HepG2 (cell line): ENCODE measurements at regions not wholly inside any gene's neighbourhood (a gene's known extent, or its start where the extent isn't known, plus 50 kb on each side); places are given as distances from the start of the nearest gene placed in this dataset.

Source experiments
- ATAC-seq: fragments of 200-7000 bp; cut with Tn5 transposase; 3 replicates; pipeline ENCODE4 v1.9.1; 2020; ENCODE audit warnings: mild to moderate bottlenecking, moderate library complexity
- BruUV-seq: library from RNA; stranded (reverse); fragments of 400-500 nt; replicated peaks from 2 replicates; lab custom pipeline; 2021; lab: Mats Ljungman, UMichigan
- CTCF ChIA-PET: fragments of 300-600 bp; formaldehyde crosslinking; extraction: SDS; loops from one replicate; lab custom pipeline; 2021; ENCODE audit warnings: low total read pairs, inconsistent platforms, low intra/inter-chr PET ratio; lab: Yijun Ruan, JAX
- POLR2A ChIA-PET: fragments of 350-600 bp; sonication (Branson Sonifier 250); formaldehyde crosslinking; loops from one replicate; lab custom pipeline; 2020; ENCODE audit warnings: antibody characterized with exemption, inconsistent platforms; lab: Yijun Ruan, JAX
- DNase-seq: peaks from one replicate; pipeline ENCODE4 v3.0.0-alpha.2; 2015; ENCODE audit warnings: low spot score
- FAIRE-seq: peaks from 3 replicates; lab custom pipeline; 2011; peaks lifted over from hg19 to GRCh38; lab: Jason Lieb, UNC
- H2AFZ ChIP-seq: one replicate; pipeline ENCODE4 v1.6.1; 2011; ENCODE audit warnings: low read length, inconsistent platforms
- H3K27ac ChIP-seq: fragments of 300-600 bp; 3 replicates; pipeline ENCODE4 v1.8.0; 2011; ENCODE audit warnings: mixed run types, mild to moderate bottlenecking, mixed read lengths, low read length, inconsistent platforms; ENCODE audit not compliant: insufficient read depth; ENCODE audit errors: extremely low read length
- H3K27me3 ChIP-seq, 2 experiments: fragments of 200-600 bp in 1 of 2; 2 replicates in 1 of 2; 3 replicates in 1 of 2; pipeline versions ENCODE4 v1.6.0 to v1.8.0; 2011; ENCODE audit warnings: low read length in 2 of 2, mild to moderate bottlenecking in 2 of 2, moderate library complexity in 2 of 2, inconsistent platforms in 1 of 2; ENCODE audit not compliant: insufficient read depth in 2 of 2, control insufficient read depth in 1 of 2
- H3K36me3 ChIP-seq, 2 experiments: fragments of 200-600 bp in 1 of 2; replicated peaks in 1 of 2; 2 replicates in 1 of 2; 3 replicates in 1 of 2; pipeline versions ENCODE4 v1.5.1 to v1.8.0; 2011; ENCODE audit warnings: low read length in 2 of 2, inconsistent platforms in 1 of 2; ENCODE audit not compliant: insufficient read depth in 2 of 2, control insufficient read depth in 1 of 2
- H3K4me1 ChIP-seq: 2 replicates; pipeline ENCODE4 v1.5.1; 2012; ENCODE audit warnings: low read length, inconsistent platforms; ENCODE audit not compliant: insufficient read depth
- H3K4me2 ChIP-seq: 2 replicates; pipeline ENCODE4 v1.6.0; 2011; ENCODE audit warnings: low read depth, low read length, inconsistent platforms
- H3K4me3 ChIP-seq, 3 experiments: fragments of 200-600 bp in 1 of 3; sonication (generic), shearing (Covaris generic) in 1 of 3; replicated peaks in 1 of 3; 2 replicates each; pipeline ENCODE4 v1.5.1; 2011 to 2016; ENCODE audit warnings: low read length in 3 of 3, inconsistent platforms in 2 of 3, low read depth in 2 of 3, mild to moderate bottlenecking in 2 of 3, control low read depth in 1 of 3, mixed read lengths in 1 of 3; ENCODE audit not compliant: insufficient read depth in 1 of 3
- H3K79me2 ChIP-seq: one replicate; pipeline ENCODE4 v1.6.1; 2011; ENCODE audit warnings: low read length, inconsistent platforms; ENCODE audit not compliant: insufficient read depth
- H3K9ac ChIP-seq: 2 replicates; pipeline ENCODE4 v1.6.0; 2011; ENCODE audit warnings: mild to moderate bottlenecking, low read depth, low read length, inconsistent platforms; ENCODE audit not compliant: insufficient read depth
- H3K9me3 ChIP-seq: 2 replicates; pipeline ENCODE4 v1.5.1; 2012; ENCODE audit warnings: mild to moderate bottlenecking, low read length
- H4K20me1 ChIP-seq: 2 replicates; pipeline ENCODE4 v1.6.0; 2011; ENCODE audit warnings: inconsistent platforms, mild to moderate bottlenecking, low read length, moderate library complexity; ENCODE audit not compliant: insufficient read depth
- EHMT2 ChIP-seq: fragments of 200-600 bp; sonication (generic); IDR thresholded peaks from 2 replicates; pipeline ENCODE4 v1.7.0; 2017; ENCODE audit warnings: antibody characterized with exemption, low read depth, low read length, borderline replicate concordance
- FOXK2 ChIP-seq: fragments of 450-650 bp; IDR thresholded peaks from 2 replicates; pipeline ENCODE4 v1.6.1; 2016
- HDAC2 ChIP-seq: sonication (generic); formaldehyde crosslinking; IDR thresholded peaks from 2 replicates; pipeline ENCODE4 v1.4.0; 2020; ENCODE audit warnings: missing genetic modification reagents
- IKZF1 ChIP-seq: fragments of 450-650 bp; IDR thresholded peaks from 2 replicates; pipeline ENCODE4 v1.7.1; 2016
- MAZ ChIP-seq, 2 experiments: sonication (generic) in 1 of 2; formaldehyde crosslinking in 1 of 2; IDR thresholded peaks; 2 replicates each; pipeline versions ENCODE4 v1.5.0 to v1.6.1; 2012 to 2020; ENCODE audit warnings: low read depth in 2 of 2, mild to moderate bottlenecking in 2 of 2, borderline replicate concordance in 1 of 2, improper control_type of control experiment in 1 of 2, low read length in 1 of 2, missing genetic modification reagents in 1 of 2, moderate library complexity in 1 of 2
- NONO ChIP-seq, 2 experiments: fragments of 450-650 bp in 1 of 2; sonication (generic) in 1 of 2; formaldehyde crosslinking in 1 of 2; IDR thresholded peaks in 1 of 2; conservative IDR thresholded peaks in 1 of 2; 2 replicates each; pipeline versions ENCODE4 v1.6.1 to v1.8.0; 2017 to 2022; ENCODE audit warnings: mild to moderate bottlenecking in 1 of 2, missing genetic modification reagents in 1 of 2, moderate library complexity in 1 of 2
- PHF21A ChIP-seq: sonication (generic); formaldehyde crosslinking; IDR thresholded peaks from 2 replicates; pipeline ENCODE4 v1.5.0; 2020; ENCODE audit warnings: mild to moderate bottlenecking, missing genetic modification reagents
- POLR2A ChIP-seq, 2 experiments: IDR thresholded peaks; 2 replicates each; pipeline ENCODE4 v1.6.1; 2011; ENCODE audit warnings: low read depth in 2 of 2, low read length in 2 of 2, mild to moderate bottlenecking in 1 of 2, moderate library complexity in 1 of 2; ENCODE audit not compliant: insufficient read depth in 1 of 2
- ZIK1 ChIP-seq: sonication (generic); formaldehyde crosslinking; IDR thresholded peaks from 2 replicates; pipeline ENCODE4 v1.5.0; 2020; ENCODE audit warnings: mild to moderate bottlenecking, low read depth, missing genetic modification reagents, borderline replicate concordance
- ZNF12 ChIP-seq: sonication (generic); formaldehyde crosslinking; IDR thresholded peaks from 2 replicates; pipeline ENCODE4 v1.5.0; 2020; ENCODE audit warnings: missing genetic modification reagents
- ZNF234 ChIP-seq: sonication (generic); formaldehyde crosslinking; conservative IDR thresholded peaks from 2 replicates; pipeline ENCODE4 v1.5.1; 2020; ENCODE audit warnings: mild to moderate bottlenecking, missing genetic modification reagents
- ZNF33A ChIP-seq: sonication (generic); formaldehyde crosslinking; IDR thresholded peaks from 2 replicates; pipeline ENCODE4 v1.5.1; 2020; ENCODE audit warnings: missing genetic modification reagents, mild to moderate bottlenecking, moderate library complexity, borderline replicate concordance
- ZNF367 ChIP-seq: sonication (generic); formaldehyde crosslinking; IDR thresholded peaks from 2 replicates; pipeline ENCODE4 v1.4.0; 2020; ENCODE audit warnings: missing genetic modification reagents, borderline replicate concordance
- ZNF432 ChIP-seq: sonication (generic); formaldehyde crosslinking; IDR thresholded peaks from 2 replicates; pipeline ENCODE4 v1.5.0; 2020; ENCODE audit warnings: missing genetic modification reagents, mild to moderate bottlenecking, borderline replicate concordance
- WGBS: methylation state at CpG from one replicate; pipeline ENCODE4 v1.1.6; 2017; ENCODE audit warnings: low lambda C conversion rate; 5-methylcytosine and 5-hydroxymethylcytosine counted together
- in situ Hi-C: cut with HindIII; loops from 2 replicates; pipeline ENCODE4 v1.10.0; 2017; ENCODE audit warnings: low pct_unique_long_range_greater_than_20kb; ENCODE audit not compliant: extremely low pct_ligation_motif_present
- intact Hi-C: fragments of 100-400 bp; cut with micrococcal nuclease; formaldehyde crosslinking; loops from one replicate; pipeline ENCODE4 v1.10.0; 2022; ENCODE audit not compliant: unreplicated experiment
- TF ChIP-seq, protein P1 (sequence below): sonication (generic); formaldehyde crosslinking; IDR thresholded peaks from 2 replicates; pipeline ENCODE4 v1.5.1; 2020; ENCODE audit warnings: mild to moderate bottlenecking, moderate library complexity, missing genetic modification reagents
- TF ChIP-seq, protein P2 (sequence below), 2 experiments: fragments of 450-650 bp in 1 of 2; sonication (generic) in 1 of 2; formaldehyde crosslinking; IDR thresholded peaks; 2 replicates each; pipeline versions ENCODE4 v1.5.0 to v1.8.0; 2020 to 2022; ENCODE audit warnings: mild to moderate bottlenecking in 1 of 2, missing genetic modification reagents in 1 of 2
- TF ChIP-seq, protein P3 (sequence below): sonication (generic); formaldehyde crosslinking; IDR thresholded peaks from 2 replicates; pipeline ENCODE4 v1.5.1; 2020; ENCODE audit warnings: missing genetic modification reagents, mild to moderate bottlenecking, borderline replicate concordance

DNA sequence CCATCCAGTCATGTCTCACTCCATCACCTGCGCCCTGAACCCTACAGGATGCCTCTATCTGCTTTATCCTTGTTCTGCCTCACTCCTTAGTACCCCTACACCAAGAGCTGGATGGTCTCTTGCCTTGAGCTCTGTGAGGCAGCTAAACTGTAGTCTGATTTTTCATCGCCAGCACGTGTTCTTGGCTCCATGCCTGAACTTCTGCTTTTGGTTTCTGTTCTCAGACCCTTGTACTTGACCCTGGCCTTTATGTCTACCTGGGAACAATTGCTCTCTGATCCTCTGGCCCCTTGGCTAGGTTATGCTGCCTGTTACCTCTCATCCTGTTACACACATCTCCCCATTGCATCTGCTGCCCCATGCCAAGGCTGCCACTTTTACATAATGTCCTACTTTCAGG is 318.0 kb upstream of the LMCD1 start:
- intact Hi-C loops, result no loop called here
- H3K4me2 ChIP-seq, result no peak overlapping the region
- ChIA-PET CTCF (no interaction called here), POLR2A (no interaction called here)
- DNase-seq, result no peak
- no peak overlapping the region for H3K27ac ChIP-seq
- H2AFZ ChIP-seq, result no peak overlapping the region
- TF ChIP-seq PHF21A (CRISPR knock-in tag) (no peak), ZNF234 (CRISPR knock-in tag) (no peak), ZNF367 (CRISPR knock-in tag) (no peak), ZIK1 (CRISPR knock-in tag) (no peak), ZNF33A (no peak), POLR2A (IDR thresholded peaks at IDR 0.05; ENCODE audit: insufficient read depth in 1 of 2, low read depth in 2 of 2, low read length in 2 of 2) (no peak), ZNF432 (CRISPR knock-in tag) (no peak), ZNF12 (CRISPR knock-in tag) (no peak), IKZF1 (no peak), HDAC2 (CRISPR knock-in tag) (no peak), NONO (IDR thresholded peaks at IDR 0.05) (no peak), NONO (CRISPR knock-in tag; conservative IDR thresholded peaks at IDR 0.05) (no peak), MAZ (IDR thresholded peaks at IDR 0.05; ENCODE audit: borderline replicate concordance, low read depth, low read length) (no peak), MAZ (CRISPR knock-in tag; IDR thresholded peaks at IDR 0.05; ENCODE audit: low read depth) (no peak), EHMT2 (no peak), FOXK2 (no peak)
- TF ChIP-seq, protein P1, sequence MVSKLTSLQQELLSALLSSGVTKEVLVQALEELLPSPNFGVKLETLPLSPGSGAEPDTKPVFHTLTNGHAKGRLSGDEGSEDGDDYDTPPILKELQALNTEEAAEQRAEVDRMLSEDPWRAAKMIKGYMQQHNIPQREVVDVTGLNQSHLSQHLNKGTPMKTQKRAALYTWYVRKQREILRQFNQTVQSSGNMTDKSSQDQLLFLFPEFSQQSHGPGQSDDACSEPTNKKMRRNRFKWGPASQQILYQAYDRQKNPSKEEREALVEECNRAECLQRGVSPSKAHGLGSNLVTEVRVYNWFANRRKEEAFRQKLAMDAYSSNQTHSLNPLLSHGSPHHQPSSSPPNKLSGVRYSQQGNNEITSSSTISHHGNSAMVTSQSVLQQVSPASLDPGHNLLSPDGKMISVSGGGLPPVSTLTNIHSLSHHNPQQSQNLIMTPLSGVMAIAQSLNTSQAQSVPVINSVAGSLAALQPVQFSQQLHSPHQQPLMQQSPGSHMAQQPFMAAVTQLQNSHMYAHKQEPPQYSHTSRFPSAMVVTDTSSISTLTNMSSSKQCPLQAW (CRISPR knock-in tag), result no peak
- TF ChIP-seq, protein P2, sequence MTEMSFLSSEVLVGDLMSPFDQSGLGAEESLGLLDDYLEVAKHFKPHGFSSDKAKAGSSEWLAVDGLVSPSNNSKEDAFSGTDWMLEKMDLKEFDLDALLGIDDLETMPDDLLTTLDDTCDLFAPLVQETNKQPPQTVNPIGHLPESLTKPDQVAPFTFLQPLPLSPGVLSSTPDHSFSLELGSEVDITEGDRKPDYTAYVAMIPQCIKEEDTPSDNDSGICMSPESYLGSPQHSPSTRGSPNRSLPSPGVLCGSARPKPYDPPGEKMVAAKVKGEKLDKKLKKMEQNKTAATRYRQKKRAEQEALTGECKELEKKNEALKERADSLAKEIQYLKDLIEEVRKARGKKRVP (CRISPR knock-in tag; IDR thresholded peaks at IDR 0.05), result no peak
- TF ChIP-seq, protein P3, sequence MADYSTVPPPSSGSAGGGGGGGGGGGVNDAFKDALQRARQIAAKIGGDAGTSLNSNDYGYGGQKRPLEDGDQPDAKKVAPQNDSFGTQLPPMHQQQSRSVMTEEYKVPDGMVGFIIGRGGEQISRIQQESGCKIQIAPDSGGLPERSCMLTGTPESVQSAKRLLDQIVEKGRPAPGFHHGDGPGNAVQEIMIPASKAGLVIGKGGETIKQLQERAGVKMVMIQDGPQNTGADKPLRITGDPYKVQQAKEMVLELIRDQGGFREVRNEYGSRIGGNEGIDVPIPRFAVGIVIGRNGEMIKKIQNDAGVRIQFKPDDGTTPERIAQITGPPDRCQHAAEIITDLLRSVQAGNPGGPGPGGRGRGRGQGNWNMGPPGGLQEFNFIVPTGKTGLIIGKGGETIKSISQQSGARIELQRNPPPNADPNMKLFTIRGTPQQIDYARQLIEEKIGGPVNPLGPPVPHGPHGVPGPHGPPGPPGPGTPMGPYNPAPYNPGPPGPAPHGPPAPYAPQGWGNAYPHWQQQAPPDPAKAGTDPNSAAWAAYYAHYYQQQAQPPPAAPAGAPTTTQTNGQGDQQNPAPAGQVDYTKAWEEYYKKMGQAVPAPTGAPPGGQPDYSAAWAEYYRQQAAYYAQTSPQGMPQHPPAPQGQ (CRISPR knock-in tag), result no peak
- H3K4me1 ChIP-seq, result no peaks in the 10 kb centered on the region
- H3K9me3 ChIP-seq, result no peaks in the 10 kb centered on the region
- no TSS peak for BruUV-seq
- no peaks in the 10 kb centered on the region for H4K20me1 ChIP-seq
- WGBS, result 0% methylated on average over 3 of the region's 3 CpGs
- no peak for ATAC-seq
- H3K36me3 ChIP-seq, result no peaks in the 10 kb centered on the region
- H3K79me2 ChIP-seq, result no peaks in the 10 kb centered on the region
- no peak overlapping the region for H3K9ac ChIP-seq
- in situ Hi-C loops, result no loop called here
- no peaks in the 10 kb centered on the region for H3K27me3 ChIP-seq
- no peak overlapping the region for H3K4me3 ChIP-seq
- no peak for FAIRE-seq
